ENCODE measurements at regions not wholly inside any gene's neighbourhood (a gene's known extent, or its start where the extent isn't known, plus 50 kb on each side); places are given as distances from the start of the nearest gene placed in this dataset.

- no peaks in the 10 kb centered on the region for H3K4me1 ChIP-seq (ENCODE audit: control insufficient read depth in 1 of 2, insufficient read depth in 2 of 2, low read length in 2 of 2)
- H4K8ac ChIP-seq (ENCODE audit: low read depth, low read length) = no peak overlapping the region
- no peaks in the 10 kb centered on the region for H3K27me3 ChIP-seq (ENCODE audit: insufficient read depth, low read length)
- no peak overlapping the region for H2AK5ac ChIP-seq (ENCODE audit: low read length)
- WGBS (ENCODE audit: extremely low coverage, insufficient coverage, insufficient read length) = no CpG with 5 or more reads among the region's 19 CpGs
- H3K27ac ChIP-seq (ENCODE audit: low read depth, low read length) = no peak overlapping the region
- no peak overlapping the region for H3K9ac ChIP-seq (ENCODE audit: low read length)
- H3K14ac ChIP-seq (ENCODE audit: low read length) = no peak overlapping the region
- H3K79me2 ChIP-seq (ENCODE audit: control insufficient read depth, insufficient read depth, low read length, poor library complexity) = no peaks in the 10 kb centered on the region
- no peak overlapping the region for H3K4ac ChIP-seq (ENCODE audit: low read depth, low read length)
- no peak overlapping the region for H2BK120ac ChIP-seq (ENCODE audit: insufficient read depth, low read length, poor library complexity)
- no peak overlapping the region for H2BK12ac ChIP-seq (ENCODE audit: low read length)
- no peak overlapping the region for H2AFZ ChIP-seq (ENCODE audit: insufficient read depth, low read length, poor library complexity)
- no peak overlapping the region for H3K4me2 ChIP-seq (ENCODE audit: low read length)
- H2BK5ac ChIP-seq (ENCODE audit: low read depth, low read length, poor library complexity) = no peak overlapping the region
- H4K12ac ChIP-seq (ENCODE audit: low read depth, low read length) = no peak overlapping the region
- no peak overlapping the region for H3K18ac ChIP-seq (ENCODE audit: low read length)
- H3K23ac ChIP-seq (ENCODE audit: low read length) = no peak overlapping the region
- no peak overlapping the region for H4K91ac ChIP-seq (ENCODE audit: low read depth, low read length)
- H3K79me1 ChIP-seq (ENCODE audit: low read length) = no peaks in the 10 kb centered on the region
- no peaks in the 10 kb centered on the region for H3K36me3 ChIP-seq (ENCODE audit: control insufficient read depth in 1 of 2, insufficient read depth in 2 of 2, low read length in 2 of 2)
- no peak overlapping the region for H3K4me3 ChIP-seq (ENCODE audit: low read depth, low read length)
- no peak for DNase-seq
- peaks cover 20% of the 10 kb centered on the region for H3K9me3 ChIP-seq (ENCODE audit: insufficient read depth, low read depth, low read length)
Observed at GRCh38 chr6:169895926-169896761, 144.7 kb downstream of the ERMARD start.

GRCh38 chr6:169895000-169895759 lies 143.8 kb downstream of the ERMARD start:
- H3K27ac ChIP-seq (ENCODE audit: low read depth, low read length) = no peak overlapping the region
- no peak overlapping the region for H2BK12ac ChIP-seq (ENCODE audit: low read length)
- no peaks in the 10 kb centered on the region for H3K27me3 ChIP-seq (ENCODE audit: insufficient read depth, low read length)
- H2BK120ac ChIP-seq (ENCODE audit: insufficient read depth, low read length, poor library complexity) = no peak overlapping the region
- no peak overlapping the region for H3K4me3 ChIP-seq (ENCODE audit: low read depth, low read length)
- H4K8ac ChIP-seq (ENCODE audit: low read depth, low read length) = no peak overlapping the region
- no peak overlapping the region for H3K4ac ChIP-seq (ENCODE audit: low read depth, low read length)
- no peak overlapping the region for H2AK5ac ChIP-seq (ENCODE audit: low read length)
- no peak for DNase-seq
- H3K14ac ChIP-seq (ENCODE audit: low read length) = no peak overlapping the region
- H4K91ac ChIP-seq (ENCODE audit: low read depth, low read length) = no peak overlapping the region
- peaks cover 23% of the 10 kb centered on the region for H3K9me3 ChIP-seq (ENCODE audit: insufficient read depth, low read depth, low read length)
- no peak overlapping the region for H2AFZ ChIP-seq (ENCODE audit: insufficient read depth, low read length, poor library complexity)
- no CpG with 5 or more reads among the region's 7 CpGs for WGBS (ENCODE audit: extremely low coverage, insufficient coverage, insufficient read length)
- H3K23ac ChIP-seq (ENCODE audit: low read length) = no peak overlapping the region
- H2BK5ac ChIP-seq (ENCODE audit: low read depth, low read length, poor library complexity) = no peak overlapping the region
- no peaks in the 10 kb centered on the region for H3K79me2 ChIP-seq (ENCODE audit: control insufficient read depth, insufficient read depth, low read length, poor library complexity)
- H3K79me1 ChIP-seq (ENCODE audit: low read length) = no peaks in the 10 kb centered on the region
- H3K18ac ChIP-seq (ENCODE audit: low read length) = no peak overlapping the region
- H3K36me3 ChIP-seq (ENCODE audit: control insufficient read depth in 1 of 2, insufficient read depth in 2 of 2, low read length in 2 of 2) = no peaks in the 10 kb centered on the region
- no peaks in the 10 kb centered on the region for H3K4me1 ChIP-seq (ENCODE audit: control insufficient read depth in 1 of 2, insufficient read depth in 2 of 2, low read length in 2 of 2)
- no peak overlapping the region for H3K9ac ChIP-seq (ENCODE audit: low read length)
- no peak overlapping the region for H4K12ac ChIP-seq (ENCODE audit: low read depth, low read length)
- H3K4me2 ChIP-seq (ENCODE audit: low read length) = no peak overlapping the region

GRCh38 chr6:169894377-169894960 lies 143.0 kb downstream of the ERMARD start:
- Histone ChIP-seq H3K14ac (ENCODE audit: low read length) (no peak overlapping the region), H3K4ac (ENCODE audit: low read depth, low read length) (no peak overlapping the region), H2AFZ (ENCODE audit: insufficient read depth, low read length, poor library complexity) (no peak overlapping the region), H3K4me2 (ENCODE audit: low read length) (no peak overlapping the region), H3K79me2 (ENCODE audit: control insufficient read depth, insufficient read depth, low read length, poor library complexity) (no peaks in the 10 kb centered on the region), H3K27ac (ENCODE audit: low read depth, low read length) (no peak overlapping the region), H3K27me3 (ENCODE audit: insufficient read depth, low read length) (no peaks in the 10 kb centered on the region), H4K8ac (ENCODE audit: low read depth, low read length) (no peak overlapping the region), H3K36me3 (ENCODE audit: control insufficient read depth in 1 of 2, insufficient read depth in 2 of 2, low read length in 2 of 2) (no peaks in the 10 kb centered on the region), H3K79me1 (ENCODE audit: low read length) (no peaks in the 10 kb centered on the region), H3K9ac (ENCODE audit: low read length) (no peak overlapping the region), H2BK120ac (ENCODE audit: insufficient read depth, low read length, poor library complexity) (no peak overlapping the region), H3K4me3 (ENCODE audit: low read depth, low read length) (no peak overlapping the region), H4K12ac (ENCODE audit: low read depth, low read length) (no peak overlapping the region), H3K4me1 (ENCODE audit: control insufficient read depth in 1 of 2, insufficient read depth in 2 of 2, low read length in 2 of 2) (no peaks in the 10 kb centered on the region), H3K18ac (ENCODE audit: low read length) (no peak overlapping the region), H2AK5ac (ENCODE audit: low read length) (no peak overlapping the region), H4K91ac (ENCODE audit: low read depth, low read length) (no peak overlapping the region), H3K9me3 (ENCODE audit: insufficient read depth, low read depth, low read length) (peaks cover 23% of the 10 kb centered on the region), H2BK12ac (ENCODE audit: low read length) (no peak overlapping the region), H2BK5ac (ENCODE audit: low read depth, low read length, poor library complexity) (no peak overlapping the region), H3K23ac (ENCODE audit: low read length) (no peak overlapping the region)
- WGBS (ENCODE audit: extremely low coverage, insufficient coverage, insufficient read length) = no CpG with 5 or more reads among the region's 21 CpGs
- DNase-seq = no peak

- H2BK12ac ChIP-seq (ENCODE audit: low read length) = no peak overlapping the region
- H3K79me1 ChIP-seq (ENCODE audit: low read length) = no peaks in the 10 kb centered on the region
- no peak overlapping the region for H3K4me2 ChIP-seq (ENCODE audit: low read length)
- no peaks in the 10 kb centered on the region for H3K4me1 ChIP-seq (ENCODE audit: control insufficient read depth in 1 of 2, insufficient read depth in 2 of 2, low read length in 2 of 2)
- no peaks in the 10 kb centered on the region for H3K36me3 ChIP-seq (ENCODE audit: control insufficient read depth in 1 of 2, insufficient read depth in 2 of 2, low read length in 2 of 2)
- no peak overlapping the region for H4K91ac ChIP-seq (ENCODE audit: low read depth, low read length)
- H3K23ac ChIP-seq (ENCODE audit: low read length) = no peak overlapping the region
- peaks cover 23% of the 10 kb centered on the region for H3K9me3 ChIP-seq (ENCODE audit: insufficient read depth, low read depth, low read length)
- H3K14ac ChIP-seq (ENCODE audit: low read length) = no peak overlapping the region
- no peaks in the 10 kb centered on the region for H3K79me2 ChIP-seq (ENCODE audit: control insufficient read depth, insufficient read depth, low read length, poor library complexity)
- DNase-seq = no peak
- no peak overlapping the region for H3K27ac ChIP-seq (ENCODE audit: low read depth, low read length)
- no peak overlapping the region for H4K12ac ChIP-seq (ENCODE audit: low read depth, low read length)
- H3K4me3 ChIP-seq (ENCODE audit: low read depth, low read length) = no peak overlapping the region
- no peak overlapping the region for H4K8ac ChIP-seq (ENCODE audit: low read depth, low read length)
- no CpG with 5 or more reads among the region's 8 CpGs for WGBS (ENCODE audit: extremely low coverage, insufficient coverage, insufficient read length)
- H3K4ac ChIP-seq (ENCODE audit: low read depth, low read length) = no peak overlapping the region
- H3K18ac ChIP-seq (ENCODE audit: low read length) = no peak overlapping the region
- H2BK5ac ChIP-seq (ENCODE audit: low read depth, low read length, poor library complexity) = no peak overlapping the region
- no peaks in the 10 kb centered on the region for H3K27me3 ChIP-seq (ENCODE audit: insufficient read depth, low read length)
- no peak overlapping the region for H3K9ac ChIP-seq (ENCODE audit: low read length)
- H2AFZ ChIP-seq (ENCODE audit: insufficient read depth, low read length, poor library complexity) = no peak overlapping the region
- H2AK5ac ChIP-seq (ENCODE audit: low read length) = no peak overlapping the region
- H2BK120ac ChIP-seq (ENCODE audit: insufficient read depth, low read length, poor library complexity) = no peak overlapping the region
Observed at GRCh38 chr6:169893624-169894023, 142.2 kb downstream of the ERMARD start.

All from trophoblast cell (in vitro differentiated cells and primary cell).